ENCODE measurements at regions not wholly inside any gene's neighbourhood (a gene's known extent, or its start where the extent isn't known, plus 50 kb on each side); places are given as distances from the start of the nearest gene placed in this dataset.

- TF ChIP-seq, protein P1, sequence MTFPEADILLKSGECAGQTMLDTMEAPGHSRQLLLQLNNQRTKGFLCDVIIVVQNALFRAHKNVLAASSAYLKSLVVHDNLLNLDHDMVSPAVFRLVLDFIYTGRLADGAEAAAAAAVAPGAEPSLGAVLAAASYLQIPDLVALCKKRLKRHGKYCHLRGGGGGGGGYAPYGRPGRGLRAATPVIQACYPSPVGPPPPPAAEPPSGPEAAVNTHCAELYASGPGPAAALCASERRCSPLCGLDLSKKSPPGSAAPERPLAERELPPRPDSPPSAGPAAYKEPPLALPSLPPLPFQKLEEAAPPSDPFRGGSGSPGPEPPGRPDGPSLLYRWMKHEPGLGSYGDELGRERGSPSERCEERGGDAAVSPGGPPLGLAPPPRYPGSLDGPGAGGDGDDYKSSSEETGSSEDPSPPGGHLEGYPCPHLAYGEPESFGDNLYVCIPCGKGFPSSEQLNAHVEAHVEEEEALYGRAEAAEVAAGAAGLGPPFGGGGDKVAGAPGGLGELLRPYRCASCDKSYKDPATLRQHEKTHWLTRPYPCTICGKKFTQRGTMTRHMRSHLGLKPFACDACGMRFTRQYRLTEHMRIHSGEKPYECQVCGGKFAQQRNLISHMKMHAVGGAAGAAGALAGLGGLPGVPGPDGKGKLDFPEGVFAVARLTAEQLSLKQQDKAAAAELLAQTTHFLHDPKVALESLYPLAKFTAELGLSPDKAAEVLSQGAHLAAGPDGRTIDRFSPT (tag by site-specific recombination; IDR thresholded peaks at IDR 0.05) = no peak
- no peak for TF ChIP-seq ZNF768 (tag by site-specific recombination; IDR thresholded peaks at IDR 0.05)
- no peak for TF ChIP-seq ZNF24 (tag by site-specific recombination; IDR thresholded peaks at IDR 0.05)
- no peak for TF ChIP-seq ZNF610 (tag by site-specific recombination; IDR thresholded peaks at IDR 0.05; ENCODE audit: borderline replicate concordance)
- no peak for TF ChIP-seq ZNF404 (tag by site-specific recombination; IDR thresholded peaks at IDR 0.05)
- TF ChIP-seq ZBTB8A (tag by site-specific recombination; IDR thresholded peaks at IDR 0.05) = peak; percentile 77
- TF ChIP-seq KLF10 (tag by site-specific recombination; IDR thresholded peaks at IDR 0.05) = no peak
- no peak for TF ChIP-seq ZNF624 (tag by site-specific recombination; IDR thresholded peaks at IDR 0.05)
- peak; percentile 69 for TF ChIP-seq SP7 (tag by site-specific recombination; IDR thresholded peaks at IDR 0.05)
- no peak for TF ChIP-seq ZFP3 (tag by site-specific recombination; IDR thresholded peaks at IDR 0.05; ENCODE audit: low read depth)
- no peak for TF ChIP-seq ZNF214 (tag by site-specific recombination; IDR thresholded peaks at IDR 0.05; ENCODE audit: borderline replicate concordance)
- no peak for TF ChIP-seq ZNF623 (tag by site-specific recombination; IDR thresholded peaks at IDR 0.05)
- TF ChIP-seq ZIC2 (tag by site-specific recombination; IDR thresholded peaks at IDR 0.05) = peak; percentile 61
- TF ChIP-seq, protein P2, sequence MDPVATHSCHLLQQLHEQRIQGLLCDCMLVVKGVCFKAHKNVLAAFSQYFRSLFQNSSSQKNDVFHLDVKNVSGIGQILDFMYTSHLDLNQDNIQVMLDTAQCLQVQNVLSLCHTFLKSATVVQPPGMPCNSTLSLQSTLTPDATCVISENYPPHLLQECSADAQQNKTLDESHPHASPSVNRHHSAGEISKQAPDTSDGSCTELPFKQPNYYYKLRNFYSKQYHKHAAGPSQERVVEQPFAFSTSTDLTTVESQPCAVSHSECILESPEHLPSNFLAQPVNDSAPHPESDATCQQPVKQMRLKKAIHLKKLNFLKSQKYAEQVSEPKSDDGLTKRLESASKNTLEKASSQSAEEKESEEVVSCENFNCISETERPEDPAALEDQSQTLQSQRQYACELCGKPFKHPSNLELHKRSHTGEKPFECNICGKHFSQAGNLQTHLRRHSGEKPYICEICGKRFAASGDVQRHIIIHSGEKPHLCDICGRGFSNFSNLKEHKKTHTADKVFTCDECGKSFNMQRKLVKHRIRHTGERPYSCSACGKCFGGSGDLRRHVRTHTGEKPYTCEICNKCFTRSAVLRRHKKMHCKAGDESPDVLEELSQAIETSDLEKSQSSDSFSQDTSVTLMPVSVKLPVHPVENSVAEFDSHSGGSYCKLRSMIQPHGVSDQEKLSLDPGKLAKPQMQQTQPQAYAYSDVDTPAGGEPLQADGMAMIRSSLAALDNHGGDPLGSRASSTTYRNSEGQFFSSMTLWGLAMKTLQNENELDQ (tag by site-specific recombination; IDR thresholded peaks at IDR 0.05; ENCODE audit: low read depth) = no peak
- no peak for TF ChIP-seq ZNF701 (tag by site-specific recombination; IDR thresholded peaks at IDR 0.05)
- TF ChIP-seq ZNF341 (tag by site-specific recombination; IDR thresholded peaks at IDR 0.05; ENCODE audit: low read depth) = peak; percentile 75
- no peak for TF ChIP-seq ZNF223 (tag by site-specific recombination; IDR thresholded peaks at IDR 0.05)
These were observed 84.6 kb downstream of the PDGFA start (continued) for GRCh38 chr7:434891-435629.

DNA sequence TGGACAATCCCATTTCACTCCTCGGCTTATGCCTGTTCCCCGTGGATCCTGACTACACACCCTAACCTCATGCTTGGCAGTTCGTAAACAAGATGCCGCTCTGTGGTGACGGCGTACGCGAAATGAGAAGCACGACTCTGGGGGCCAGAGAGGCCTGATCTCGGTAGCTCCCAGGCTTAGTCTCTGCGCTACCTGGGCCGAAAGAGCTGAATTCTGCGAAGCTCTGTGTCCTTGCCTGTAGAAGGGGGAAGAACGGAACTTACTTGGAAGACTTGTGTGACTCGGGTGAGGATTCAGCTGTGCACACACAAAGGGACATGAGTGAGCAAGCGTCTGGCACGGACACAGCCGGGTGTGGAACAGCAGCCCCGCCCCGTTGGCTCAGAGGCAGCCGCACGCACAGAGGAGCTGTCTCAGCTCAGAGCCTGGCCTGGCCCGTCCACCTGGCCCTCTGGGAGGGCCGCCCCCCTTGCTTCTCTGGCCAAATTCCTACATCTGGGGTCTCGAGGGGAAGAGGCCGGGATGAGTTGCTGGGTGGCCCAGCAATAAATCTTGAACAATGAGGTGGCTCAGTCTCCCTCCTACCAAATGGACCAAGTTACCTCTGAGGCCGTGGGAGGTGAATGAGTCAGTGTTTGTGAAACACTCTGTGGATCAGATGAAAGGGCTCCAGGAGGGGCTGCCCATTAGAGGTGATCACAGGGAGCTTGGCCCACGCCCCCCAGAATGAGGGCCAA, 83.8 kb downstream of the PDGFA start:
- Histone ChIP-seq H3K9me3 (ENCODE audit: control insufficient read depth, insufficient read depth, low read depth, low read length) (no peaks in the 10 kb centered on the region), H3K27ac (ENCODE audit: extremely low read depth, low read depth, low read length) (no peak overlapping the region), H3K36me3 (ENCODE audit: control insufficient read depth in 2 of 2, insufficient read depth in 1 of 2, low read length in 2 of 2) (no peaks in the 10 kb centered on the region), H3K4me3 (ENCODE audit: low read depth, low read length) (no peak overlapping the region), H3K4me1 (ENCODE audit: control insufficient read depth, insufficient read depth, low read length) (no peaks in the 10 kb centered on the region)
- CTCF ChIA-PET = interaction anchor here (0.7 to 0.9 kb wide), 2 partner anchors 12 to 557 kb away, joined by 3 read pairs; no protein-coding TSS in a partner anchor
- POLR2A ChIA-PET = no interaction called here
- TF ChIP-seq ZIC2 (tag by site-specific recombination; IDR thresholded peaks at IDR 0.05) (peak; percentile 92), ZNF561 (tag by site-specific recombination; IDR thresholded peaks at IDR 0.05; ENCODE audit: borderline replicate concordance) (no peak), ZNF639 (tag by site-specific recombination; IDR thresholded peaks at IDR 0.05) (no peak), ZNF404 (tag by site-specific recombination; IDR thresholded peaks at IDR 0.05) (no peak), ELK4 (IDR thresholded peaks at IDR 0.05; ENCODE audit: borderline replicate concordance, low read depth, low read length) (no peak), GLIS1 (tag by site-specific recombination; IDR thresholded peaks at IDR 0.05) (peak; percentile 98), GLIS2 (tag by site-specific recombination; IDR thresholded peaks at IDR 0.05) (0 out of 2 replicates have a peak, but pooled peaks have one; percentile 12), BCL6B (tag by site-specific recombination; IDR thresholded peaks at IDR 0.05) (no peak), ZNF184 (tag by site-specific recombination; IDR thresholded peaks at IDR 0.05) (no peak), ZNF529 (tag by site-specific recombination; IDR thresholded peaks at IDR 0.05; ENCODE audit: insufficient replicate concordance) (no peak), IKZF3 (tag by site-specific recombination; IDR thresholded peaks at IDR 0.05) (no peak), TRIM28 (IDR thresholded peaks at IDR 0.05; ENCODE audit: borderline replicate concordance, low read length) (no peak), EGR2 (tag by site-specific recombination; IDR thresholded peaks at IDR 0.05; ENCODE audit: low read depth) (peak; percentile 78)

All from HEK293 (cell line).